GM23338 (cell line): ENCODE measurements at regions not wholly inside any gene's neighbourhood (a gene's known extent, or its start where the extent isn't known, plus 50 kb on each side); places are given as distances from the start of the nearest gene placed in this dataset.

ENCODE experiments used
- ATAC-seq: fragments of 200-7000 bp; cut with Tn5 transposase; 3 replicates; pipeline ENCODE4 v1.9.1; 2020
- DNase-seq: peaks from one replicate; pipeline ENCODE4 v3.0.0-alpha.2; 2015; ENCODE audit warnings: low spot score
- H2AFZ ChIP-seq: fragments of 200-600 bp; sonication (generic); 2 replicates; pipeline ENCODE4 v1.8.0; 2016; ENCODE audit warnings: antibody characterized with exemption, mild to moderate bottlenecking, moderate library complexity
- H3F3A ChIP-seq: fragments of 200-600 bp; sonication (generic); replicated peaks from 2 replicates; pipeline ENCODE4 v1.8.0; 2017; ENCODE audit warnings: antibody characterized with exemption, mixed run types, low read depth
- H3K27ac ChIP-seq: fragments of 200-600 bp; sonication (generic); 2 replicates; pipeline ENCODE4 v1.6.1; 2016; ENCODE audit warnings: low read depth
- H3K27me3 ChIP-seq: fragments of 200-600 bp; sonication (generic); 2 replicates; pipeline ENCODE4 v1.8.0; 2016; ENCODE audit warnings: mild to moderate bottlenecking, mixed run types, moderate library complexity; ENCODE audit not compliant: insufficient read depth
- H3K36me3 ChIP-seq: fragments of 200-600 bp; sonication (generic); 2 replicates; pipeline ENCODE4 v1.8.0; 2016; ENCODE audit warnings: mild to moderate bottlenecking; ENCODE audit not compliant: insufficient read depth
- H3K4me1 ChIP-seq: fragments of 200-600 bp; sonication (generic); 2 replicates; pipeline ENCODE4 v1.8.0; 2016; ENCODE audit warnings: mild to moderate bottlenecking, moderate library complexity; ENCODE audit not compliant: insufficient read depth
- H3K4me2 ChIP-seq: fragments of 200-600 bp; sonication (generic); 2 replicates; pipeline ENCODE4 v1.7.1; 2017; ENCODE audit warnings: mixed run types
- H3K4me3 ChIP-seq: fragments of 200-600 bp; sonication (generic); 2 replicates; pipeline ENCODE4 v1.6.1; 2016; ENCODE audit warnings: mixed run types
- H3K79me2 ChIP-seq: fragments of 200-600 bp; sonication (generic); replicated peaks from 2 replicates; pipeline ENCODE4 v1.8.0; 2017; ENCODE audit warnings: mild to moderate bottlenecking; ENCODE audit not compliant: insufficient read depth
- H3K9me2 ChIP-seq: fragments of 200-600 bp; sonication (generic); 2 replicates; pipeline ENCODE4 v1.8.0; 2017; ENCODE audit not compliant: insufficient read depth
- H4K20me1 ChIP-seq: fragments of 200-600 bp; sonication (generic); replicated peaks from 2 replicates; pipeline ENCODE4 v1.8.0; 2017; ENCODE audit warnings: mild to moderate bottlenecking; ENCODE audit not compliant: insufficient read depth
- H3K27ac Mint-ChIP-seq: 2 replicates; pipeline ENCODE4 v1.8.0; 2020; ENCODE audit warnings: inconsistent platforms, mild to moderate bottlenecking, moderate library complexity, mixed read lengths
- H3K27me3 Mint-ChIP-seq: 3 replicates; pipeline ENCODE4 v1.8.0; 2022; ENCODE audit warnings: low read depth, mild to moderate bottlenecking, moderate library complexity, mixed read lengths, inconsistent platforms; ENCODE audit not compliant: insufficient read depth, poor library complexity
- H3K36me3 Mint-ChIP-seq: 3 replicates; pipeline ENCODE4 v1.8.0; 2021; ENCODE audit warnings: low read depth, mild to moderate bottlenecking, inconsistent platforms, moderate library complexity, mixed read lengths
- H3K4me1 Mint-ChIP-seq: 3 replicates; pipeline ENCODE4 v1.8.0; 2020; ENCODE audit warnings: mild to moderate bottlenecking, inconsistent platforms, mixed read lengths
- H3K4me3 Mint-ChIP-seq: 3 replicates; pipeline ENCODE4 v1.8.0; 2021; ENCODE audit warnings: moderate library complexity, mild to moderate bottlenecking, inconsistent platforms, mixed read lengths
- H3K9me3 Mint-ChIP-seq: 3 replicates; pipeline ENCODE4 v1.8.0; 2020; ENCODE audit warnings: moderate library complexity, mild to moderate bottlenecking, inconsistent platforms, mixed read lengths
- CREB1 ChIP-seq: fragments of 250-450 bp; sonication (Bioruptor Pico); IDR thresholded peaks from 2 replicates; pipeline ENCODE4 v1.5.0; 2020; ENCODE audit warnings: low read depth, mild to moderate bottlenecking, moderate library complexity
- CTCF ChIP-seq, 2 experiments: fragments of 200-600 bp in 1 of 2; sonication (generic) in 1 of 2; conservative IDR thresholded peaks; 2 replicates each; pipeline versions ENCODE4 v1.5.1 to v1.6.1; 2016 to 2017; ENCODE audit warnings: antibody characterized with exemption in 2 of 2, low read depth in 2 of 2, mild to moderate bottlenecking in 2 of 2, moderate library complexity in 1 of 2
- EZH2 ChIP-seq: fragments of 200-600 bp; sonication (generic); IDR thresholded peaks from one replicate; pipeline ENCODE4 v1.8.0; 2017; ENCODE audit warnings: antibody characterized with exemption, mild to moderate bottlenecking, low read depth; ENCODE audit not compliant: unreplicated experiment
- JUNB ChIP-seq: IDR thresholded peaks from one replicate; pipeline ENCODE4 v1.6.1; 2016; ENCODE audit warnings: antibody characterized with exemption; ENCODE audit not compliant: unreplicated experiment
- REST ChIP-seq: IDR thresholded peaks from one replicate; pipeline ENCODE4 v1.6.1; 2018; ENCODE audit warnings: antibody characterized with exemption; ENCODE audit not compliant: unreplicated experiment
- ZNF462 ChIP-seq: fragments of 250-450 bp; sonication (Bioruptor Pico); IDR thresholded peaks from 2 replicates; pipeline ENCODE4 v1.5.0; 2020; ENCODE audit warnings: mild to moderate bottlenecking, moderate library complexity
- TF ChIP-seq, protein P1 (sequence below): IDR thresholded peaks from 2 replicates; pipeline ENCODE4 v1.6.1; 2016; ENCODE audit warnings: antibody characterized with exemption

DNA sequence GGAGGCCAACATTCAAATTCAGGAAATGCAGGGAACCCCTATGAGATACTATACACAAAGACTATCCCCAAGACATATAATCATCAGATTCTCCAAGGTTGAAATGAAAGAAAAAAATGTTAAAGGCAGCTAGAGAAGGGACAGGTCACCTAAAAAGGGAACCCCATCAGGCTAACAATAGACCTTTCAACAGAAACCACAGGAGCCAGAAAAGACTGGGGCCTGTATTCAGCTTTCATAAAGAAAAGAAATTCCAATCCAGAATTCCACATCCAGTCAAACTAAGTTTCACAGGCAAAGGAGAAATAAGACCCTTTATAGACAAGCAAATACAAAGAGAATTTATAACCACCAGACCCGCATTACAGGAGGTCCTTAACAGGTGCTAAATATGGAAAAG lies 1703.6 kb upstream of the PRR20A start:
- Mint-ChIP-seq H3K4me3 (no peak overlapping the region), H3K27ac (0 out of 2 replicates have a peak overlapping the region, but pooled peaks have one; percentile 51), H3K9me3 (peaks cover 4% of the 10 kb centered on the region; the same call in 1 of the 3 replicates), H3K4me1 (peaks cover 30% of the 10 kb centered on the region), H3K27me3 (no peaks in the 10 kb centered on the region), H3K36me3 (peaks cover 11% of the 10 kb centered on the region; the same call in 2 of the 3 replicates)
- Histone ChIP-seq H3K4me2 (peak overlapping the region; percentile 37; the same call in 1 of the 2 replicates), H3K9me2 (no peaks in the 10 kb centered on the region), H3K4me1 (peaks cover 18% of the 10 kb centered on the region), H3K27ac (peak overlapping the region; percentile 63; the same call in 1 of the 2 replicates), H3K79me2 (no peaks in the 10 kb centered on the region), H4K20me1 (no peaks in the 10 kb centered on the region), H3F3A (no peaks in the 10 kb centered on the region), H3K4me3 (no peak overlapping the region), H3K27me3 (no peaks in the 10 kb centered on the region), H2AFZ (no peak overlapping the region), H3K36me3 (no peaks in the 10 kb centered on the region)
- peak; percentile 71 for ATAC-seq
- peak; percentile 70 for DNase-seq
- TF ChIP-seq ZNF462 (CRISPR knock-in tag) = peak; percentile 81
- TF ChIP-seq CREB1 (CRISPR knock-in tag) = no peak

- H3K27ac ChIP-seq = no peak overlapping the region
- H3K4me3 ChIP-seq = no peak overlapping the region
- no peaks in the 10 kb centered on the region for H3K27me3 ChIP-seq
- H4K20me1 ChIP-seq = no peaks in the 10 kb centered on the region
- no peaks in the 10 kb centered on the region for H3K36me3 ChIP-seq
- peaks cover 30% of the 10 kb centered on the region for H3K4me1 Mint-ChIP-seq
- H3K9me2 ChIP-seq = no peaks in the 10 kb centered on the region
- DNase-seq (peak; percentile 11), ATAC-seq (peak; percentile 19; the same call in 2 of the 3 replicates)
- no peak overlapping the region for H3K4me2 ChIP-seq
- peaks cover 10% of the 10 kb centered on the region; the same call in 2 of the 3 replicates for H3K36me3 Mint-ChIP-seq
- no peak overlapping the region for H3K4me3 Mint-ChIP-seq
- H3K4me1 ChIP-seq = peaks cover 18% of the 10 kb centered on the region
- peaks cover 4% of the 10 kb centered on the region; the same call in 1 of the 3 replicates for H3K9me3 Mint-ChIP-seq
- no peaks in the 10 kb centered on the region for H3K79me2 ChIP-seq
- no peak overlapping the region for H2AFZ ChIP-seq
- H3K27me3 Mint-ChIP-seq = no peaks in the 10 kb centered on the region
- H3F3A ChIP-seq = no peaks in the 10 kb centered on the region
- H3K27ac Mint-ChIP-seq = no peak overlapping the region
- TF ChIP-seq CREB1 (CRISPR knock-in tag) = no peak
- no peak for TF ChIP-seq JUNB
- TF ChIP-seq, protein P1, sequence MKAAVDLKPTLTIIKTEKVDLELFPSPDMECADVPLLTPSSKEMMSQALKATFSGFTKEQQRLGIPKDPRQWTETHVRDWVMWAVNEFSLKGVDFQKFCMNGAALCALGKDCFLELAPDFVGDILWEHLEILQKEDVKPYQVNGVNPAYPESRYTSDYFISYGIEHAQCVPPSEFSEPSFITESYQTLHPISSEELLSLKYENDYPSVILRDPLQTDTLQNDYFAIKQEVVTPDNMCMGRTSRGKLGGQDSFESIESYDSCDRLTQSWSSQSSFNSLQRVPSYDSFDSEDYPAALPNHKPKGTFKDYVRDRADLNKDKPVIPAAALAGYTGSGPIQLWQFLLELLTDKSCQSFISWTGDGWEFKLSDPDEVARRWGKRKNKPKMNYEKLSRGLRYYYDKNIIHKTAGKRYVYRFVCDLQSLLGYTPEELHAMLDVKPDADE = no peak
- no peak for TF ChIP-seq REST
- no peak for TF ChIP-seq CTCF (conservative IDR thresholded peaks at IDR 0.05; ENCODE audit: low read depth in 2 of 2)
- TF ChIP-seq EZH2 = no peak
Measured at GRCh38 chr13:55439450-55439849, 1701.3 kb upstream of the PRR20A start.
